Choroid plexus epithelial cell (primary cell): ENCODE measurements at regions not wholly inside any gene's neighbourhood (a gene's known extent, or its start where the extent isn't known, plus 50 kb on each side); places are given as distances from the start of the nearest gene placed in this dataset.
A peak's percentile ranks its signal among the peaks of the same experiment; 100 is the strongest.

Experiments used
- DNase-seq: peaks from one replicate; pipeline ENCODE4 v3.0.0-alpha.2; 2010; ENCODE audit warnings: low read depth
- H3K4me3 ChIP-seq: 2 replicates; pipeline ENCODE4 v1.5.1; 2011; ENCODE audit warnings: low read depth, mild to moderate bottlenecking, control low read depth, low read length, moderate library complexity
- TF ChIP-seq, protein P1 (sequence below): conservative IDR thresholded peaks from 2 replicates; pipeline ENCODE4 v1.5.1; 2011; ENCODE audit warnings: low read depth, mild to moderate bottlenecking, control low read depth, inconsistent platforms, low read length, moderate library complexity

DNA sequence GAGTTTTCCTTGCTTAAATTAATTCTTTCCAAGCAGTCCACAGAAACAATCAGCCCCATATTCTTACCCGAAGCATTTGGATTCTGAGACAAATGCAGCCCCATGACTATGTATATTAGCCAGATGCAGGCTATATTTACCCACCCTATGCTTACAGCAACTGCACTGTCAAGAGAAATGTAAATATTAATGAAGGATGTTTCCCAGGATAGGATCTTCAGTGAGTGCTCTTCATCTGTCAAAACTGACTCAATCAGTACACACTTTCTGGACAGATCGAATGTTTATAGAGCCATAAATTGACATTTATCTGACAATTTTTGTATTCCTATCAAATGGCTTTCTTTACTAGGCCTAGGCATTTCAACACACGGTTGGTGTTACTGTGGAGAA is 725.3 kb upstream of the SEMA6A start:
- no peak overlapping the region for H3K4me3 ChIP-seq
- no peak for DNase-seq
- TF ChIP-seq, protein P1, sequence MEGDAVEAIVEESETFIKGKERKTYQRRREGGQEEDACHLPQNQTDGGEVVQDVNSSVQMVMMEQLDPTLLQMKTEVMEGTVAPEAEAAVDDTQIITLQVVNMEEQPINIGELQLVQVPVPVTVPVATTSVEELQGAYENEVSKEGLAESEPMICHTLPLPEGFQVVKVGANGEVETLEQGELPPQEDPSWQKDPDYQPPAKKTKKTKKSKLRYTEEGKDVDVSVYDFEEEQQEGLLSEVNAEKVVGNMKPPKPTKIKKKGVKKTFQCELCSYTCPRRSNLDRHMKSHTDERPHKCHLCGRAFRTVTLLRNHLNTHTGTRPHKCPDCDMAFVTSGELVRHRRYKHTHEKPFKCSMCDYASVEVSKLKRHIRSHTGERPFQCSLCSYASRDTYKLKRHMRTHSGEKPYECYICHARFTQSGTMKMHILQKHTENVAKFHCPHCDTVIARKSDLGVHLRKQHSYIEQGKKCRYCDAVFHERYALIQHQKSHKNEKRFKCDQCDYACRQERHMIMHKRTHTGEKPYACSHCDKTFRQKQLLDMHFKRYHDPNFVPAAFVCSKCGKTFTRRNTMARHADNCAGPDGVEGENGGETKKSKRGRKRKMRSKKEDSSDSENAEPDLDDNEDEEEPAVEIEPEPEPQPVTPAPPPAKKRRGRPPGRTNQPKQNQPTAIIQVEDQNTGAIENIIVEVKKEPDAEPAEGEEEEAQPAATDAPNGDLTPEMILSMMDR = no peak

DNA sequence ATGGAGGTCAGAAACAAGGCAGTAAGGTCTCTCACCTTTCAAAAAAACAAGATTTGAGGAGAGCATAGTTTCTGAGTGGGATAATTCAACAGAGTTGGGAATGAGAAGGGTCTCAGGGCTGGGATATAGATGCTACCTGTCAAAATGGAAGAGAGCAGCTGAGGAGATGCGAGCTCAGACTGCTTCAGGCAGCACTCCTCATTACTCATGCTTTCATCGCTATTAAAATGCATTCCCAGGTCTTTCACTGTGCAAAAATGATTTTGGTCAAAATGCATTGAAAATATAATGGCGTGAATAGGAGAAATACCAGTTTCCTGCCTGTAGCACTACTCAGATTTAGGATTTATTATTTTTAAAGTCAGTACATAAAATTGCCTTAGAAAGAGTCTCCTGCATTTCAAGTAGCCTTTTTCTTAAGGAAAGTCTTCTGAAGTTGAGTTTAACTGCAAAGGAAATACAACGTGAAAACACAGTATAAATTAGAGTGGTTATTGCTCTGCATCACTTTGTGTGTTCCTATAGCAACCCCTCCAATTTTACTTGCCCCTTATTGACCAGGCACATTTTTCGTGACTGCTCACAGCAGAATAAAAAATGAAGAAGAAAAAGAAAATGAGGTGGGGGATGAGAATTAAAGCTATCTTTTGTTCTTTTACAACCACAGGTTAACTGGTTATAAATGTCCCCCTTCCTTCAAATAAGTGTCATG is 724.8 kb upstream of the SEMA6A start:
- no peak overlapping the region for H3K4me3 ChIP-seq
- no peak for DNase-seq
- TF ChIP-seq, protein P1 = no peak

DNA sequence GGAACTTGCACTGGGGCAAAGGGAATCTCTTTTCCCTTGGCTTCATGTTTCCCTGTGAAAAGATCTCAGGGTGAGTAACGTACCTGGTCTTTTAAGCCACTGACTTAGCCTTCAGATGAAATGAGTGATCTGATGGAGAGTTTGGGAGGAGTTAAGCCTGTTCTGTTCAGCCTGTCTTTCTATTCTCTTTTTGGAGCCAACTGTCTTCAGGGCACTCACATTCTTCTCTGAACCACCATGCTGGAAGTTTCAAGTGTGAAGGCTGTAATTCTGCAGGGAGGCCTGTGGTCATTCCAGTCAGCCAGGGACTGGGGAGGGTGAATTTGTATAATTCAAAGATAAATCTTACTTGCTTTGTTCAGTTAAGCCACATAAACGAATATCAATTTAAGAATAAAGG is 722.2 kb upstream of the SEMA6A start:
- DNase-seq = no peak
- no peak overlapping the region for H3K4me3 ChIP-seq
- TF ChIP-seq, protein P1 = no peak

DNA sequence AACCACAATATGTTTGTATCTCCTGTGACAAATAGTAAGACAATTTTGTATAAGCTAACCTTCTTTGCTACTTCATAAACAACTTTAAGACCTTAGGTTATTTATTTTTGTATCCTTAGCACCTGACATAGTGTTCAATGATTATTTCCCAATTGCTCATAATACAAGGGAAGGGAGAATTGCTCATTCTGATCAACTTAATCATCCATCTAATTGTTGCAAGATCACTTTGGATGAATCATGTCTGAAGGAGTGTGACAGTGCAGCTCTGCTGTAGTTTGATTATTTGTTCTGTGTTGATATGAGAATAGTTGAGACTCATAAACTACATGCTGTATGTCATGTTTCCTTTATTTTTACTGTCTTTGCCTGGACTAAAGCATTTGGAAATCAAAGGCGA is 721.3 kb upstream of the SEMA6A start:
- TF ChIP-seq, protein P1 = no peak
- no peak overlapping the region for H3K4me3 ChIP-seq
- no peak for DNase-seq

DNA sequence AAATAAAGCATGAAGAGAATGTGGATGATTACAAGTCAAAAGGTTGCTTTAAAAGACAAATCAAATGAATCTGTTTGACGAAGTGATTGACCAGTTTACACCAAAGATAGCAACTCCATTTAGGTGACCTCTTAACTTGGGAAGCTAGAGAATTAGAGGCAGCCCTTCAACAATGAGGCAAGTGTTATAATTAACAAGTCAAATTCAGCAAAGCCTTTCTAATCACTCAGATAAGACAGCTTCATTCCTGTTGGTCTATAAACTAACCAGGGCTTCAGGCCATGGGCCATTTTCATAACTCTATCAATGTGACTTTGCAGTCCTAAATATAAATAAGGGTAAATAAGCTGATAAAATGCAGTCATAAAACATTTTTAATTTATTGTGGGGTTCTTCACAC is 712.2 kb upstream of the SEMA6A start:
- H3K4me3 ChIP-seq = no peak overlapping the region
- no peak for DNase-seq
- TF ChIP-seq, protein P1 = no peak

DNA sequence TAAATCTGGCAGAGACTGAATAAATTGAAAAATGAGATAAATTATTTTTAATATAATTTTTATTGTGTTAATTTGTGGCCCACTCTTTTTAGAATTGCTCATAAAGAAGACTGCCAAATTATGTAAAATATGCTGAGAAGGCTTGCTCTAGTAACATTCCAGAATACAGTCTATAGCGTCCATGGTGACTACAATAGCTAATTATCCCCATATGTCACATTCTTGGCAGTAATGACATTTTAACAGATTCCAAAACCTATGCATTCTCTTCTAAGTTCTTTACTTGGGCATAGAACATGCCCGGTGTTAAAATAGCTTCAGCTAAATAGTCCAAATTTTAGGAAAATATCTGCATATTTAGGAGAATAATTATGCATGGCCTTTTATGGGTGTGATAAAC is 697.0 kb upstream of the SEMA6A start:
- DNase-seq = no peak
- TF ChIP-seq, protein P1 = no peak
- no peak overlapping the region for H3K4me3 ChIP-seq

DNA sequence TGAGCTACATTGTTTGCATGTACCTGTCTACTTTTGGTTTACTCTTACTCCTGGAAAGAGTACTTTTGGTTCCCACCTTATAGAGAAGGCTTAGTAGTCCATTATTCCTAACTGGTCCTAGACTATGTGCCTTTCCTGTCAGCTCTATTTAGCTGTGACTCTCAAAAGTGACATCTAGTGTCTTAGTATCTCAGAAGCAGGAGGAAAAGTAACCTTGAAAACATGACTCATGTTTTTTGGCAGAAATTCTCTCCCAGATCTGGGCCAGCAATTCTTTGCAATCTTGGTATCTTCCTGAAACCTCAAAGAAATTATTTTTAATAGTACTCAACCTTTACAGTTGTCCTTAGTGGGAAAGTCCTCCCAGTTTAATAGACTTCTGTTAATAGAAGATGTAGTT is 691.7 kb upstream of the SEMA6A start:
- H3K4me3 ChIP-seq = no peak overlapping the region
- TF ChIP-seq, protein P1 = no peak
- DNase-seq = peak; percentile 15
